ENCODE measurements at regions not wholly inside any gene's neighbourhood (a gene's known extent, or its start where the extent isn't known, plus 50 kb on each side); places are given as distances from the start of the nearest gene placed in this dataset.

GRCh38 chr6:115706981-115707380 is 353.7 kb downstream of the FRK start:
- TF ChIP-seq TCF7L2 (IDR thresholded peaks at IDR 0.05; ENCODE audit: low read depth, low read length): no peak
- TF ChIP-seq POLR2AphosphoS5 (IDR thresholded peaks at IDR 0.05; ENCODE audit: low read depth, low read length): no peak
- no peak for TF ChIP-seq REST (IDR thresholded peaks at IDR 0.05; ENCODE audit: insufficient read depth in 1 of 2, low read depth in 2 of 2, low read length in 1 of 2)
- no peak for TF ChIP-seq CTCF (IDR thresholded peaks at IDR 0.05)
- no peak for TF ChIP-seq SIN3A (IDR thresholded peaks at IDR 0.05; ENCODE audit: borderline replicate concordance, insufficient read depth, low read depth, low read length)
